SHP77 treated with DMSO at 0.1 percent for 48 hours (cell line): ENCODE measurements at regions not wholly inside any gene's neighbourhood (a gene's known extent, or its start where the extent isn't known, plus 50 kb on each side); places are given as distances from the start of the nearest gene placed in this dataset.
"Not testable (repeated sequence)": the region's sequence is repeated elsewhere in the genome, so short reads cannot be mapped to it uniquely, and the experiment has no call there.

ENCODE experiments used
- DNase-seq: peaks from one replicate; lab custom pipeline; 2025; lab: John Stamatoyannopoulos, UW

DNA sequence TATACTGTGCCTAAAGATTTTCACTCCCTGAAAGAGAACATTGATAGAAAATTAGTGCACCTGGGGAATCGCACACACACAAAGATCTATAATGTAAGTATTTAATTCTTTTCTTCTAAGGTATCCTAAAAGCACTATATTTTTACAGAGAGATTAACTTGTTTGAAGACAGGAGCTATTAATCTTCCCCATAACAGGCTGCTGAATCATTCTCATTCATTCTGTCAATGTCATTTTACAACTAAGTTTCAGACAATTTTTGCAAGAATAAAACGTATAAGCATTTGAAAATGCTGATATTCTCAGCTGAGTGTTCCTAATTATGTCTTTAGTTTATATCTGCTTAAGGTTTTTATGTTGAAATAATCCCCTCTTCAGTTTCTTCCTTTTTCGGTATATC lies 776.7 kb downstream of the NXPH1 start:
- no peak for DNase-seq

DNA sequence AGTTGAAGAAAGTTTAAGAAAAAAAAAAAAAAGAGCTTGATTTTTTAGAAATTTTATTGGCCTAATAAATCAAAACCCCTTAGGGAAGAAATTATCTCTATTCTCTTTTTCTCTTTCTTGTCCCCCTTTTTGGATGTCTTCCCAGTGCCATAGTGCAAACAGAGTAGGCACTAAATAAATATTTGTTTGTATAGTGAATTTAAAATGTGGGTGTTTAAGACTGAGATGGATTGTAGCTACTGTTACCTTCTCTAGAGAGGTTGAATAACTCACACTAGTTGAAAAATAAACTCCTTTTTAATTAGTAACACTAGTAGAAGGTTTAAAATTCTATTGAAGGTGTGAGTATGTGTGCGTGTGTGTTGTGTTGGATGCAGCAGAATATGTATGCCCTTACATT lies 783.8 kb downstream of the NXPH1 start:
- DNase-seq: no peak

DNA sequence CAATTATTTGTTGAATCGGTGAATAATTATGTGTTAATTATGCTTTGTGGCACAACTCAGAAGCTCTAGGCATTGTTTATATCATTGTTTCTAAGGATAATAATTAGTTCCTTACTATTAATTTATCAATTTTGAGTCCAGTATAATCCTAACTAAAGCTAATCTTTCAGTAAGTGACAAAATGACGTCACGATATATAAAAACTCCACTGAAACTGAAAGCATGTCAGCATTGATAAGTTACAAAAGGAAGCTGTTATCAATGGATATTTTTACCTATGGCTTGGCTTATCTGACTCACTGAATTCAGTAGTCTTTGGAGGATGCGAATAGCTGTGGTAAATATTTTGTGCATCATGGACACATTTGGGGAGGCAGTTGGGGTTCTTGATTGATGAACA lies 793.1 kb downstream of the NXPH1 start:
- no peak for DNase-seq

DNA sequence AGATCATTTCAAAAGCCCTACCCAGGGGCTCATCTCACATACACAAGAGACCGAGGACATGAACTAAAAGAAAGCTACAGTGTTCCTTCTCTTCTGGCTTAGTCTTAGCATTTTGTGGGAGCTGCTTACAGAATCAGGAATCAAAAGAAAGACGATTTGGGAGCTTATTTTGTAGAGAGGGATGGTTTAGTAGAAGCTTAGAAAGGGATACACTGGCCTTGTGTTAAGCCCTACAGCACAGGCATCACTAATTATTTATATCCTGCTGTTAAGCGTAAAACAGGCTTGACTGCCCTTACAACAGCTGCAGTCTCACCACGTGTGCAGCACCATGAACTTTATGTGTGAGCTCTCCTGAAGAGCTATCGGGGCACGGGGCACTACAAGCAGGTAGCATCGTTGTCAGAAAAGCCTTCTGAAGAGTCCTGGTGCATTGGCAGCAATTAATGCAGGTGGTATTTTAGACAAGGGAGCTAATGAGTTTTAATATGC lies 798.3 kb downstream of the NXPH1 start:
- DNase-seq: peak; percentile 78

DNA sequence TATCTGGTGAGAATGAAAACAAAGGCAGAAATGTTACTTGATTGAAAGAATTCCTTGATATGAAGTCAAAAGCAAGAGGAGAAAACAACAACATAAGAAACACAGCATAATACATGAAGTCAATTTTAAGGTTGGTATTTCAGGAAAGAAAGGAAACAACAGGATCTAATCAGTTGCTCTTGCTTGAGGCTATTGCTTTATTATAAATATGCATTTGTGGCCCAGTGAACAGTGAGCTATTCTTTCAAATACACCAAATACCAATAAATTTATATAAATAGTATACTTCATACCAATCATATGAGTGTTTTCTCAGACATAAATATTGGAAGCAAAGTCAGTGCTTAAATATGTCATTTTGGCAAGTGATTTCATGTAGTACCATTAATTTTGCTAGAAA lies 806.6 kb downstream of the NXPH1 start:
- no peak for DNase-seq

DNA sequence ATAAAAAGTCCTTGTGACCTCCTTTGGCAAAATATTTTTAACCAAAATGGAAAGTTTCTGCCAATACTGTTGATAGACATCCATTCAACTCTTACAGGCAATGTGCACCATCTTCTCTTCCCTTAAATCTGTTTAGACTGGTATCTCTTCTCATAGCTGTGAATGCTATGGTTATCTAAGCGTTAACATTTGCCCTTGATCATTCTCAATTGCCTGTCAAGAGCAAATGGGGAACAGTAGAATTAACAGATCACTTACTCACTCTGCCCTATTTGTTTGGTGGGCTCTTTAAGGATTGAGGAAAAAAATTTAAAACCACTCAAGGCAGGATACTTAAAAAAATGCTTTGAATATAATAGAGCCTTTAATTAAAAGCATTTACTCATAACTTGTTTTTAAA lies 808.4 kb downstream of the NXPH1 start:
- DNase-seq: no peak

DNA sequence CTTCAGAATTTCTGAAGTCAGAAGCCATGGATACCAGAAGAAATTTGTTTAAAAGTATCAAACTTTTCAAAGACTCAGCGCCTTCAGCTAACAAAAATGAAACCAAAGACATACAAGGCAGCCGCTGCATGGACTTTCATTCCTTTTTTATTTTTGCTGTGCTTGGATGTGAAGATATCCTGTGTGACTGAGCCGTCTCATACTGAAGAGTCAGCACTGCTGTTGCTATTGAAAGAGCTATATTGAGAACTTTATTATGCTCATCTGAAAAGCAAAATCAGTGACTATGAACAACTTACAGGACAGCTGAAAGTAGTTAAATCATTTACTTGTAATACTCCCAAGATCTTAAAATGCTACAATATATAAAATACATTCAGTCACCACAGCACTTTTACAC lies 809.2 kb downstream of the NXPH1 start:
- no peak for DNase-seq

DNA sequence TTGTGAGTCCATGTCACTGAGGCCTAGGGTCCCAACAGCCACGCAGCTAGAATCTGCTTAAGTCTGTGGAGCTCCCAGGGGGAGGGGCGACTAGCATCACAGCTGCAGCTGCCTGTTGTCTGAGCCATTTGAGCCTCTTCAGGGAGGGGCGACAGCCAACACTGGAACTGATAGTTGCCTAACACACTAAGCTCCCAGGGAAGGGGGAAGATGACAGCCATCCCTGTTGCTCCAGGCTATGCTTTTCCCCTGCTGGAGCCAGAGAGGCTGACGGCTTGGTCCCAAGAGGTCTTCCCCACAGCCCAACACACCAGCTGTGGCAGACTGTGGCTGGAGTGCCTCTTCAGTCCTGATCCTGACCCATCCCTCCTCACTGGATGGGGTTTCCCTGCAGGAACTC lies 817.5 kb downstream of the NXPH1 start:
- no peak for DNase-seq

DNA sequence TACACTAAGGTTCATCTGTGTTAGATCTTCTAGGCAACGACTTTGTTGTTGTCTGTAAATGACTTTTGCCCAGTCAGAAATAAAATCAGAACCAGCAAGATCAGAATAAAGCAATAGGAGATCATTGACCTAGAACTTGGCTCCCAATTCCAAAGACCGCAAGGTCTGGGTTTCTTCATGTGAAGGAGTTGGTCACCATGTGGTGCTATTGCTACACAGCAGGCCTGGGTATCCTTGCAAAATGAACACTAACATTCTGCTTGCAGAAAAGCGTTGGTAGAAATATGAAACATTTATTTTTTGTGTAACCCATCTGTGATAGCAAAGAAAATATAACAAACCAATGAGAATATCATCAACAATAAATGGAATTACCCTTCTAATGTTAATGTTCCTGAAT lies 831.0 kb downstream of the NXPH1 start:
- DNase-seq: no peak

DNA sequence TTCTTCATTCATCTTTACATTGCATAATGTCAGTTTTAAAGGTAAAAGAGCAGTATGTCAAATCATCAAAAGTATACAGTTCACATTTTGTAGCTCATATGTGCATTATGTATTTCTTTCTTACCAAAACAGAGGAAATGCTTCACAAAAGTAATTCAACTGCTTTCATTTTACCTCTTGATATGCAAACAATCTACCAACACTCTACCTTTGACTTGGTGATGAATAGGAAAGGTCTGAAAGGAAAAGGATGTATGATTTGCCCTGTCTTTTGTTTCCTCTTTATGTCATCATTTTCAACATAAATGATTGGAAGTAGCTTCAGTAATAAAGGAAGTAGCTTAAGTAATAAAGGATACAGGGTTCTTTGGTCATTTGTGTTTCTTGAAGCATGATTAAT lies 846.7 kb downstream of the NXPH1 start:
- no peak for DNase-seq

DNA sequence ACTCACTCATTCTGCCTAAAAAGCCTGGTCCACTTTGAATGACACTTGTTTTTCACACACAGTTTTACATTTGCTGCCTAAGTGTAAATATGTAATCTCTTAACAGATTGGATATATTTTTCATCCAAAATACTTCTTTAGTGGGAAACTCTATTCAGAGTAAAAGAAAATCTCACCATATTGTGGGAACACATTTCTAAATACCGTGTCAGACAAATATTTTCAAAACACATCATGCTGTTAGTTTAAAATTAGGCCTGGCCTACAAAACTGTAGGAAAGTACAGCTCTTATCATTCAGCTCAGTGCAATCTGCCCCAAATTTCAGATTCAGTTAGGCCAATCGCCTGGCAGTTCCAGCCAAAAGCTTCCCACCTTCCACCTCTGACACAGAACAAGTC lies 849.8 kb downstream of the NXPH1 start:
- no peak for DNase-seq

DNA sequence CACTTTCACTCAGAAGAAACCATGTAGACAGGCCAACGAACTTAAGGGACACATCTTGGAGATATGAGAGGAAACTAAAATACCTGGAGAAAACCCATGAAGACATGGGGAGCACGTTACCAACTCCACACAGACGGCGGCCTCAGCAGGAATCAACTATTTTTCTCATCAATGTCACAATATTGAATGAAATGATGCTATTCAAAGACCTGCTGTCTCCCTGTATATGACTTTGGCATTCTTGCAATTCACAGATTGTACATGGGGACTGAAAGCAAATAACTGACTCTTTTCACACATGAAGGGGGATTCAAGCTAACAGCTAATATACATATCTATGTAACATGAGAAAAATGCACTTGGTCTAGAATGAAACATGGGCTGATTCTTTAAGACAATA lies 869.0 kb downstream of the NXPH1 start:
- no peak for DNase-seq

DNA sequence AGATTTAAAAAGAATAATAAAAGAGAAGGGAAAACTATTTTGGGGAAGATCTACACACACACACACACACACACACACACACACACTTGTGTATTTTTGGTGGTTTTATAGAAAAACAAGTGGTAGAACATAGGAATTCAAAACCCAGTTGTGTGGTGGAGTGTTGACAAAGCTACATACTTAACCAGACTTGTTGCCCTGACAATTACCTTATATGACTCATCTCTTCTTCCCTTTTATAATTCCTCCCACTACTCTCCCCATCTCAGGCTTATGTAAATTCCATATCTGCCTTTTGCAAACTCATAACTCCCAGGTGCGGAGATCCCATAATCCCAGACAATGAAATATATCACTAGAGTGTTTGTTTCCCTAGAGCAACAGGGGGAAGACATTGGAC lies 873.7 kb downstream of the NXPH1 start:
- DNase-seq: peak; percentile 76

DNA sequence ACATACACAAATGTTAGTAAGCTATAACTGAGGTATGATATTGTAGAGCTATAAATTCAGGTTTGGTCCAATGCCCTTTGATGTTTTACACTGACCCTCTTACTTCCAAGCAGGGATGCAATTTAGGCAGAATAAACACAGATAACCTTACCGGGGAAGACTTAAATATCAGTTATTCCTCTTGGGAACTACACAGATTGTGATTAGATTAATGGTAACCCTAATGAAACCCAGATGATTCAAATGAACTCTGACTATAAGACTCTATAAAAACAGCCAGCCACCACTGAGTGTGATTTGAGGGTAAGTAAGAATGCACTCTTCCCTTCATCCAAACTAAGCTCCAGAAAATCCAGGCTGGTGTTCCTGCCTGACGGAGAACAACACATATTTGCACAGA lies 891.1 kb downstream of the NXPH1 start:
- no peak for DNase-seq

DNA sequence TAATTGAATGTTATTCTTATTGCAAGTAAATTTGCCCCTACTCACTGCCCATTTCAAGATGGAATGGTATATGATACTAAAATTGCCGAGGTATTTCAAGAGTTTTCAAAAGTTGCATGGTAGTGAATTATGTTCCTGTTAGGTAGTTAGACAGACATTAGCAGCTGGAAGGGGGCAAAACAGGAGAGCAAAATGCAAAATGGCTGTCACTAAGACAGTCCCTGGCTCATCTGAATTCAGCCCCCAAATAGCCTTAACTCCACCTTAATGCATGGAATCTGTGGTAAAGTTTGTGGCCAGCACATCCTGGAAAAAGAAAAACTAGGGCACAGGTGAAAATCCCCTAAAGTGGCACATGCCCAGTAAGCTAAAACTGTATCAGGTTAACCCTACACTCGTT lies 894.9 kb downstream of the NXPH1 start:
- DNase-seq: no peak

DNA sequence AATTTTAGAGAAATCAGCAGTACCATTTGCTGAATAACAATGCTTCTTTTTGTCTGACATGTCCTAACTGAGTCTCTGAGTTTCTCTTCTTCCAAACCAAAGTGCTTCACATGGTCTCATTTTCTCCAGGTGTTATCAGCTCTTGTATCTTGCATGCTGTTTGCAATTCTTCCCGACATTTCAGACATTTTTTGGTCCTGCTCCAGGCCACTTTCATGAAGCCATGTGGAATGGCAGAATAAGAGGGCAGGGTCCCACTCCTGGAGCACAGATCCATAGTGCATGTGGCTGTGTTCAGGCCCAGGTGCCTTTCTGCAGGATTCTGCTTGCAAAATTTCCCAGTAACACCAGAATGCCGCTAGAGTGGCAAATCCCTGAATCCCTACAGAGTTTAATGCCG lies 916.2 kb downstream of the NXPH1 start:
- DNase-seq: no peak

DNA sequence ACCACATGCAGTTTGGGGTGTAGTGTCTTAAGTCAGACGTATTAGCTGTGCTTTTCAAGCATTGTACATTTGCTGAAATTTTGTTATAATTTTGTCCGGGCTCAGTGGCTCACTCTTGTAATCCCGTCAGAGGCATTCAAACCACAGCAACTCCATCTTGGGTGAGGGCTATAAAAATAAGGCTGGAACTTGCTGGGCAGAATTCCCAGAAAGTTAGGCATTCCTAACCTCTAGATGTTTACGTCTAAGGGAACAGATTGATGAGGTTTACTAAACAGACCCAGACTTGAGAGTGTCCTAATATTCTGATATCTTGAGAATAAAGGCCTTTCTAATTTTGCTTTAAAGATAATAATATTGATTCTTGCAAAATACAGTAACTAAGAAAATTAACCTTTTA lies 957.8 kb downstream of the NXPH1 start:
- DNase-seq: no peak

DNA sequence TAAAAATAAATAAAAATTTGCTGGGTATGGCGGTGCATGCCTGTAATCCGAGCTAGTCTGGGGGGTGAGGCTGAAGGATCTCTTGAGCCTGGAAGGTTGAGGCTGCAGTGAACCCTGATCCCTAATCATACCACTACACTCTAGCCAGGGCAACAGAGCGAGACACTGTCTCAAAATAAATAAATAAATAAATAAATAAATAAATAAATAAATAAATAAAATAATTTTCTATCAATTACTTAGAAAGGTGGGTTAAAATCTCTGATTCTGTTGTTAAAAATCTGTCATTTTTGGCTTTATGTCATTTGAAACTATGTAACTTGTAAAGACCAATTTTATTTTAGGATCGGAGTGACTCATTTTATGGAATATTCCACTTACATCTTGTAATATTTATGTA lies 958.6 kb downstream of the NXPH1 start:
- no peak for DNase-seq

DNA sequence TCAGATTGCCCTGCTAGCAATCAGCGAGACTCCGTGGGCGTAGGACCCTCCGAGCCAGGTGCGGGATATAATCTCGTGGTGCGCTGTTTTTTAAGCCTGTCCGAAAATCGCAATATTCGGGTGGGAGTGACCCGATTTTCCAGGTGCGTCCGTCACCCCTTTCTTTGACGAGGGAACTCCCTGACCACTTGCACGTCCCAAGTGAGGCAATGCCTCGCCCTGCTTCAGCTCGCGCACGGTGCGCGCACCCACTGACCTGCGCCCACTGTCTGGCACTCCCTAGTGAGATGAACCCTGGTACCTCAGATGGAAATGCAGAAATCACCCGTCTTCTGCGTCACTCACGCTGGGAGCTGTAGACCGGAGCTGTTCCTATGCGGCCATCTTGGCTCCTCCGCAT lies 971.0 kb downstream of the NXPH1 start:
- not testable (repeated sequence) for DNase-seq

DNA sequence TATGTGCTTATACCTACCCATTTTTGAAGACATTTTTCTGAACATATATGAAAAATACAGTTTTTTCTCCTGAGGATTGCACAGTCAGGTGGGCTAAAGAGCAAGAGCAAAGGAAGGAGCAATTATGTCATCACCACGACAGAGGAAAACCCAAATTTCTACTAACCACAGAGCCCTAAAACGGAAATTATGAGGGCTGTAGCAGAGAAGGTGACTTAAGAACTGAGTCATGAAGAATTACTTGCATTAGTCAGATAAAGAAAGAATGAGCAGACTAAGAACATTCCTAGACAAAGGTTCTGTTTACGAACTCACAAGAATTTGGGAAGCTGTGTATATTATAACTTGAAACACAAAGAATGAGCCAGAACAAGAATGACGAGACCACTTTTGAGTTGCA lies 974.4 kb downstream of the NXPH1 start:
- DNase-seq: no peak

DNA sequence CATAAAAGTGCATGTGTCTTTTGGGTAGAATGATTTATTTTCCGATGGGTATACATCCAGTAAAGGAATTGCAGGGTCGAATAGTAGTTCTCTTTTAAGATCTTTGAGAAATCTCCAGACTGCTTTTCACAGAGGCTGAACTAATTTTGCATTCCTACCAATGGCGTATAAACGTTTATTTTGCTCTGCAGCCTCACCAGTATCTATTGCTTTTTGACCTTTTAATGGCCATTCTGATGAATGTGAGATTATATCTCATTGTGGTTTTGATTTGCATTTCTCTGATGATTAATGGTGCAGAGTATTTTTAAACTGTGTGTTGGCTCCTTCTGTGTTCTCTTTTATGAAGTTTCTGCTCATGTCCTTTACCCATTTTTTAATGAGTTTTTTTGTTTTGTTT lies 1020.1 kb downstream of the NXPH1 start:
- no peak for DNase-seq

DNA sequence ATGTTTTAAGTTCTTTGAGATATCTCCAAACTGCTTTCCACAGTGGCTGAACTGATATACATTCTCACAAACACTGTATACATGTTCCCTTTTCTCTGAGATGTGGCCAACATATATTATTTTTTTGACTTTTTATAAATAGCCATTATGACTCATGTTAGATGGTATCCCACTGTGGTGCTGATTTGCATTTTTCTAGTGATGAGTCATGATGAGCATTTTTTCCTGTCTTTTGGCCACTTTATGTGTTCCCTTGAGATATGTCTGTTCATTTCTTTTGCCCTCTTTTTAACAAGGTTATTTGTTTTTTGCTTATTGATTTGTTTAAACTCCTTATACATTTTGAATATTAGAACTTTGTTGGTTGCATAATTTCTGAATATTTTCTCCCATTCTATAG lies 1055.1 kb downstream of the NXPH1 start:
- no peak for DNase-seq

DNA sequence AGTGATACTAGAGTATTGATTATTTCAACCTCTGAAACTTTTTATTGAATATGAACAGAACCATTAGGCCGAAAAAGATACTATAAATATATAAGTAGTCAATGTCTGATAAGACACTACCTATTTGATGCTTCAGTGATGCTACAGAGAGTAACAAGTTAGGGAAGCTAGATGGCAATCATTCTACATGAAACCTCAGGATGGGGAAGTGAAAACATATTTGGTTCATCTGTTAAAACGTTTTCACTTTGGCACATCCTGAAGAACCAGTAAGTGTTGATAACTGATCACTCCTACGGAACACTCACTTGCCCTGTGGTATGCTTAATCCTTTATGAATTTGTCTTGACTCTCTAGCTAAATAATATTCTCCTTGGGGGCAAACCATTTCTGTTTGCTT lies 1064.9 kb downstream of the NXPH1 start:
- no peak for DNase-seq

DNA sequence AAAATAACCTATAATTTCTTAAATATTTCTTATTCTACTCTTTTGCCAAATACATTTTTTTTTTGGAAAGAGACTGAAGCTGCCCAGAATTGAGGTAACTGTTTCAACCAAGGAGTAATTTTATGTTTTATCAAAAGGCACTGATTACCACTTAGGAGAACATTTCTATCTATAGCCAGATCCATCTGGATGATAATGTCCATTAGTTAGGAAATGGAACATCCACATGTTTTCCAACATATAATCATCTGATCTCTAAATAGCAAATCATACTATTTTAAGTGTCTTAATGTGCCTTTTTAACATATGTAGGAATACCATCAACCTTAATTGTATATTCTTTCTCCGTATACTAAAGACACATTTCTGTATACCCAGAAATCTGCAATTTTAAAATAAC lies 1068.9 kb downstream of the NXPH1 start:
- DNase-seq: no peak

DNA sequence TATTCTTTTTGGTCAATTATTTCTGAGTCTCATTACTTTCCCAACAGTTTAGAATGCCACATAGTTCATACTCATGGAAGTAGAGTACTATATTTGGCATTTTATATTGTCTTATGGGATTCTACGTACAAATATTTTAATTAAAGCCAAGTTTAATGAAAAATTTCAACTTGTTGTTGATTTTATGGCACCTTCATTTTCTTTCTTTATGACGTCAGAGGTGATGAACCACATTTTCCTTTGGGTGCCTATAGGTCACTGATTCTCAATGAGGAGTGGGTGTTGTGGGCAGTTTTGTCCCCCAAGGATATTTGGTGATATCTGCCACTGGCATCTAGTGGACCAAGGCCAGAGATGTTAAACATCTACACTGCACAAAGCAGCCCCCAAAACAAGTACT lies 1071.3 kb downstream of the NXPH1 start:
- DNase-seq: no peak
